ENCODE measurements at regions not wholly inside any gene's neighbourhood (a gene's known extent, or its start where the extent isn't known, plus 50 kb on each side); places are given as distances from the start of the nearest gene placed in this dataset.

DNA sequence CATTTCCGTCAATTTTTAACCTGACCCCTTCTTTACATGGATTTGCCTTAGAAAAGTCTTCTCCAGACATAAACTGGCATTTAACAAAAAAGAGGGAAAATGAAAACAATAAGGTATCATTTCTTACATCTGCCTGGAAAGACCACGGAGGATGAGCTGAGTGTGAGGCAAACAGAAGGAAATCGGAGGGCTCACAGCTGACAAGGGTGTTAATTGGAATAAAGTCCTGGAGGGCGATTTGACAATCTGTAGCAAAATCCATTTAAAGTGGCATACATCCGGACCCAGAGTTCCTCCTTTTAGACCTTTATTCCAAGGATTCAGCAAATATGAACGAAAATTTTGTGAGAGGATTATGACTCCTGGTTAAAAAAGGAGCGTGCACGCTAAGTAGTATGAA lies 179.7 kb upstream of the COPS8 start:
- no peak for TF ChIP-seq POLR2A (IDR thresholded peaks at IDR 0.05; ENCODE audit: low read length)
- no peak for TF ChIP-seq GATA1 (IDR thresholded peaks at IDR 0.05; ENCODE audit: low read depth, low read length)

Measured in erythroblast (primary cell).